ENCODE measurements at regions not wholly inside any gene's neighbourhood (a gene's known extent, or its start where the extent isn't known, plus 50 kb on each side); places are given as distances from the start of the nearest gene placed in this dataset.

GRCh38 chr14:24744641-24745040, 110.7 kb upstream of the GZMB start:
- H3K36me3 ChIP-seq = no peaks in the 10 kb centered on the region

GRCh38 chr14:24741871-24742270, 107.9 kb upstream of the GZMB start:
- no peaks in the 10 kb centered on the region for H3K36me3 ChIP-seq
- DNase-seq (ENCODE audit: extremely low spot score in 2 of 2) = no peak
- no peak overlapping the region for H3K27ac ChIP-seq
- H3K9me3 ChIP-seq = no peaks in the 10 kb centered on the region
- intact Hi-C loops (cut with DNase I) = no loop called here
- H3K27me3 ChIP-seq = no peaks in the 10 kb centered on the region
- TF ChIP-seq POLR2A (IDR thresholded peaks at IDR 0.05) = no peak
- no peak for TF ChIP-seq POLR2AphosphoS5 (IDR thresholded peaks at IDR 0.05; ENCODE audit: insufficient read depth in 1 of 2, low read depth in 1 of 2)
- no peak for TF ChIP-seq CTCF (IDR thresholded peaks at IDR 0.05)
- no peaks in the 10 kb centered on the region for H3K4me1 ChIP-seq
- H3K4me3 ChIP-seq = no peak overlapping the region

More at GRCh38 chr14:24744641-24745040, 110.7 kb upstream of the GZMB start:
- no peaks in the 10 kb centered on the region for H3K27me3 ChIP-seq
- intact Hi-C loops (cut with DNase I) = no loop called here
- H3K4me1 ChIP-seq = no peaks in the 10 kb centered on the region
- DNase-seq (ENCODE audit: extremely low spot score in 2 of 2) = no peak
- no peaks in the 10 kb centered on the region for H3K9me3 ChIP-seq
- TF ChIP-seq POLR2AphosphoS5 (IDR thresholded peaks at IDR 0.05; ENCODE audit: insufficient read depth in 1 of 2, low read depth in 1 of 2) (no peak), CTCF (IDR thresholded peaks at IDR 0.05) (no peak), POLR2A (IDR thresholded peaks at IDR 0.05) (no peak)
- no peak overlapping the region for H3K4me3 ChIP-seq
- no peak overlapping the region for H3K27ac ChIP-seq

- H3K27me3 ChIP-seq = no peaks in the 10 kb centered on the region
- TF ChIP-seq POLR2AphosphoS5 (IDR thresholded peaks at IDR 0.05; ENCODE audit: insufficient read depth in 1 of 2, low read depth in 1 of 2) = no peak
- TF ChIP-seq POLR2A (IDR thresholded peaks at IDR 0.05) = no peak
- no peak for TF ChIP-seq CTCF (IDR thresholded peaks at IDR 0.05)
- H3K4me1 ChIP-seq = no peaks in the 10 kb centered on the region
- H3K9me3 ChIP-seq = no peaks in the 10 kb centered on the region
- no peak overlapping the region for H3K27ac ChIP-seq
- intact Hi-C loops (cut with DNase I) = loop anchor here (10.0 kb wide), 1 partner anchor 399 kb away; no protein-coding TSS in a partner anchor
- H3K36me3 ChIP-seq = no peaks in the 10 kb centered on the region
- H3K4me3 ChIP-seq = no peak overlapping the region
- DNase-seq (ENCODE audit: extremely low spot score in 2 of 2) = no peak
These were observed 102.1 kb upstream of the GZMB start for GRCh38 chr14:24735984-24736630.

GRCh38 chr14:24734917-24735500, 101.0 kb upstream of the GZMB start:
- H3K4me3 ChIP-seq = no peak overlapping the region
- no peaks in the 10 kb centered on the region for H3K27me3 ChIP-seq
- TF ChIP-seq CTCF (IDR thresholded peaks at IDR 0.05) (peak; percentile 8 to 69 (median 29)), POLR2AphosphoS5 (IDR thresholded peaks at IDR 0.05; ENCODE audit: insufficient read depth in 1 of 2, low read depth in 1 of 2) (no peak)
- no peak for DNase-seq (ENCODE audit: extremely low spot score in 2 of 2)
- no peak overlapping the region for H3K27ac ChIP-seq
- no peaks in the 10 kb centered on the region for H3K9me3 ChIP-seq
- intact Hi-C loops (cut with DNase I) = loop anchor here (10.0 kb wide), 1 partner anchor 400 kb away; no protein-coding TSS in a partner anchor
- H3K36me3 ChIP-seq = no peaks in the 10 kb centered on the region
- no peaks in the 10 kb centered on the region for H3K4me1 ChIP-seq

GRCh38 chr14:24726480-24726879, 92.5 kb upstream of the GZMB start:
- H3K4me3 ChIP-seq = no peak overlapping the region
- no peak overlapping the region for H3K27ac ChIP-seq
- intact Hi-C loops (cut with DNase I) = no loop called here
- H3K36me3 ChIP-seq = no peaks in the 10 kb centered on the region
- TF ChIP-seq POLR2A (IDR thresholded peaks at IDR 0.05) = no peak
- no peak for TF ChIP-seq POLR2AphosphoS5 (IDR thresholded peaks at IDR 0.05; ENCODE audit: insufficient read depth in 1 of 2, low read depth in 1 of 2)
- no peak for TF ChIP-seq CTCF (IDR thresholded peaks at IDR 0.05)
- H3K27me3 ChIP-seq = no peaks in the 10 kb centered on the region
- H3K9me3 ChIP-seq = no peaks in the 10 kb centered on the region
- H3K4me1 ChIP-seq = no peaks in the 10 kb centered on the region
- DNase-seq (ENCODE audit: extremely low spot score in 2 of 2) = no peak
